NB4 (cell line): ENCODE measurements at regions not wholly inside any gene's neighbourhood (a gene's known extent, or its start where the extent isn't known, plus 50 kb on each side); places are given as distances from the start of the nearest gene placed in this dataset.

Experiments
- DNase-seq: peaks from one replicate; pipeline ENCODE4 v3.0.0; 2010; ENCODE audit warnings: low read depth
- H3K4me3 ChIP-seq: one replicate; pipeline ENCODE4 v1.5.1; 2011; ENCODE audit warnings: mild to moderate bottlenecking, low read depth, low read length, moderate library complexity
- MYC ChIP-seq: IDR thresholded peaks from 2 replicates; pipeline ENCODE4 v1.6.1; 2011; ENCODE audit warnings: low read depth, low read length
- POLR2A ChIP-seq: IDR thresholded peaks from 2 replicates; pipeline ENCODE4 v1.6.1; 2011; ENCODE audit warnings: mild to moderate bottlenecking; ENCODE audit not compliant: insufficient read length; ENCODE audit errors: extremely low read depth
- TF ChIP-seq, protein P1 (sequence below): IDR thresholded peaks from one replicate; pipeline ENCODE4 v1.5.1; 2012; ENCODE audit warnings: low read depth, low read length
- TF ChIP-seq, protein P2 (sequence below): IDR thresholded peaks from 2 replicates; pipeline ENCODE4 v1.6.1; 2011; ENCODE audit warnings: low read depth, low read length

DNA sequence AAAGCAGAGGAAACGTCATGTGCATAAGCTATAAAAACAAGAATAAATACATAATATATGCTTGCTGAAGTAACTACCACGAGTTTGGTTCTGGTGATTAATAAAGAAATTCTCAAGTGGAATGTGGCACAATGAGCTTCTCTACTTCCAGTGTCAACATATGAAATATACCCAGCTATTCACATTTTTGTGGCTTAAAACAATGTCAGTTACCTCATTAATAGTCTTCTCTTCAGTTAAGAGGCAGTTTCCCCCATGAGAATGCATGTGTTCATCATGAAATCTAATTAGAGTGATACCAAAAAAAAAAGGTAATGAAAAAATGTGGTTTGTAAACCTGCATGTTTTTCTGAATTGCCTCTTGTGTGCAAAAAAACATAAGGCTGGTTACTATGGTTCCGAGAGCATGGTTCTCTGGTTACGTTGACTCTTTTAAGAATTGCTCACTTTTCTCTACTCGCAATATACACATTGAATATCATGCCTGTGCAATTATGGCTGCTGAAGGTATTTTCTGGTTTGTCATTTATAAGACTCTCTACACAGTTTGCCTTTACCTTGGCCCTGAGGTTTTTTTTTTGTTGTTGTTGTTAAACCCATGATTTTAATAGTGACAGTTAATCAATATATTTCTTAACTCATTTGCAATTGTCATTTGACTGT lies 108.2 kb downstream of the PCDH7 start:
- no peak overlapping the region for H3K4me3 ChIP-seq
- TF ChIP-seq, protein P1, sequence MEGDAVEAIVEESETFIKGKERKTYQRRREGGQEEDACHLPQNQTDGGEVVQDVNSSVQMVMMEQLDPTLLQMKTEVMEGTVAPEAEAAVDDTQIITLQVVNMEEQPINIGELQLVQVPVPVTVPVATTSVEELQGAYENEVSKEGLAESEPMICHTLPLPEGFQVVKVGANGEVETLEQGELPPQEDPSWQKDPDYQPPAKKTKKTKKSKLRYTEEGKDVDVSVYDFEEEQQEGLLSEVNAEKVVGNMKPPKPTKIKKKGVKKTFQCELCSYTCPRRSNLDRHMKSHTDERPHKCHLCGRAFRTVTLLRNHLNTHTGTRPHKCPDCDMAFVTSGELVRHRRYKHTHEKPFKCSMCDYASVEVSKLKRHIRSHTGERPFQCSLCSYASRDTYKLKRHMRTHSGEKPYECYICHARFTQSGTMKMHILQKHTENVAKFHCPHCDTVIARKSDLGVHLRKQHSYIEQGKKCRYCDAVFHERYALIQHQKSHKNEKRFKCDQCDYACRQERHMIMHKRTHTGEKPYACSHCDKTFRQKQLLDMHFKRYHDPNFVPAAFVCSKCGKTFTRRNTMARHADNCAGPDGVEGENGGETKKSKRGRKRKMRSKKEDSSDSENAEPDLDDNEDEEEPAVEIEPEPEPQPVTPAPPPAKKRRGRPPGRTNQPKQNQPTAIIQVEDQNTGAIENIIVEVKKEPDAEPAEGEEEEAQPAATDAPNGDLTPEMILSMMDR: no peak
- TF ChIP-seq, protein P2, sequence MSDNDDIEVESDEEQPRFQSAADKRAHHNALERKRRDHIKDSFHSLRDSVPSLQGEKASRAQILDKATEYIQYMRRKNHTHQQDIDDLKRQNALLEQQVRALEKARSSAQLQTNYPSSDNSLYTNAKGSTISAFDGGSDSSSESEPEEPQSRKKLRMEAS: no peak
- TF ChIP-seq MYC: no peak
- TF ChIP-seq POLR2A: no peak
- no peak for DNase-seq

DNA sequence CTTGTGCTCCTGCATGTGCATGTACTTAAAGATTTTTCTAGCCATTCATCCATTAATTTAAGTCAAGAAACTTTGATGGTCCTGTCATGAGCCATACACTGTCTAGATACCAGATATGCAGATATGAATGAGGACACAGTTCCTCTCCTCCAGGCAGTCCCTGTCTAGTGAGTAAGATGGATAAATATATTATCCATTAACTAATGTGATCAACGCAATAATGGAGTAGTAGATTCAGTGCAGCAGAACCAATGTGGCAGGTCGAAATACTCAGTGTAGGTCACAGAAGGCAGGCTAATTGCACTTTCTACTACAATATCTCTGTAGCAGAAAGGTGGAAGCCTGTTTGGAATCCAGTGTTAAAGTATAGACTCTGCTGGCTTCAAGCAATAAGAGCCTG lies 112.5 kb downstream of the PCDH7 start:
- TF ChIP-seq, protein P2: no peak
- no peak for TF ChIP-seq MYC
- TF ChIP-seq POLR2A: no peak
- TF ChIP-seq, protein P1: no peak
- no peak overlapping the region for H3K4me3 ChIP-seq
- no peak for DNase-seq

DNA sequence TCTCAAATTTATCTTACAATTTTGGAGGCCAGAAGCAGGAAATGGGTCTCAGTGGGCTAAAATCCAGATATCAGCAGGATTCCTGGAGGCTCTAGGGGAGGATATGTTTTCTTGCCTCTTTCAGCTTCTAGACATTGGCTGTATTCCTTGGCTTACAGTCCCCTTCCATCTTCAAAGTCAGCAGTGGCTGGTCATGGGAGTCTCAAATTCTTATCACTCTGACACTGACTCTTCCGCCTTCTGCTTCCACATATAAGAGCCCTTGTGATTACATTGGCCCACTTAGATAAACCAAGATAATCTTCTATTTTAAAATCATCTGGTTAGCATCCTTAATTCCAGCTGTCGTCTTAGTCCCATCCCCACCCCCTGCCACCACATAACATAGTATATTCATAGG lies 113.0 kb downstream of the PCDH7 start:
- no peak overlapping the region for H3K4me3 ChIP-seq
- no peak for DNase-seq
- TF ChIP-seq, protein P2: no peak
- TF ChIP-seq MYC: no peak
- TF ChIP-seq POLR2A: no peak
- TF ChIP-seq, protein P1: no peak

DNA sequence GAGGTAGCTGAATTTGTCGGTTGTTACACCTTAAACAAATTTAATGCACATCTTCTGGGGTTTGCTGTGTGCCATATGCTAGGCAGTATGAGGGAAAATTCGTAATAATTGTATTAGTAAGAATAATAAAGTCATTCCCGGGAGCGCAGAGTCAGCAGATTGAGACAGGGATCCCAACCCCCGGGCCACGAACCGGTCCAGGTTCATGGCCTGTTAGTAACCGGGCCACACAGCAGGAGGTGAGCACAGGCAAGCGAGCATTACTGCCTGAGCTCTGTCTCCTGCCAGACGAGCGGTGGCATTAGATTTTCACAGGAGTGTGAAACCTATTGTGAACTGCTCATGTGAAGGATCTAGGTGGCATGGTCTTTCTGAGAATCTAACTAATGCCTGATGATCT lies 114.9 kb downstream of the PCDH7 start:
- no peak overlapping the region for H3K4me3 ChIP-seq
- no peak for TF ChIP-seq MYC
- TF ChIP-seq, protein P1: no peak
- DNase-seq: no peak

DNA sequence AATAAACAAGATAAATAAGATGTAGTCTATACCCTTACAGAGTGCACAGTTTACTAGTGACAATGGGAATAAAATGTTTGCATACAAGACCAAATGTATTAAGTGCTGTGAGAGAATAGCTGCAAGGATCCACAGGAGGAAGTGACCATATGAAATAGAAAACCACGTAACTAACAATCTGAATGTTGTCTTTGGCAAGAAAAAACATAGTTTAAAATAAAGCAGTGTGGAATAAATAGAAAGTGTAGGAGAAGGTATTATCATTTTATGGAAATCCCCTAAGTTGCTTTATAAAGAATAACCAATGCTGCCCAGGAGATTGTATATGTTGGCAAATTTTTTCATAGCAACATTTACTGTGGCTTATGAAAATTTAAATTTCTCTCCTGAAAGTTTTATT lies 116.1 kb downstream of the PCDH7 start:
- no peak for DNase-seq
- no peak overlapping the region for H3K4me3 ChIP-seq
- TF ChIP-seq, protein P2: no peak
- TF ChIP-seq, protein P1: no peak

DNA sequence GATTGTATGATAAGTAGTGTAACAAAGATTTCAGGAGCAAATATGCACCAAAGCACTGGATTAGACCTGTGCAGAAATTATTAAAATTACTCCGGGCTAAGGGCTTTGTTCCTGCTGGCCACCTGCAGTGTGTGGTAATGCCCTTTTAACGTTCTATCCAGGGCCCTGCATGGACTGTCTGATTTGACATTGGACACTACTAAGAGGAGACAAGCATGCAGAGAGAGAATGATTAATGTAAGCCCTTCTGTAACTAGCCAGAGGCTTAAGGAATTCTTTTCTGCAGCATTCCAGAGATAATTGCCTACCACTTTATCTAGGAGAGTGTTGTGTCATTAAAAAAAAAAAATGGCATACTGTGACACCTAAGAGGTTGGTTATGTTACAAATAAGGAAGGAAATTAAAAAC lies 117.0 kb downstream of the PCDH7 start:
- TF ChIP-seq POLR2A (no peak), MYC (no peak)
- TF ChIP-seq, protein P2: no peak
- TF ChIP-seq, protein P1: no peak
- DNase-seq: no peak
- no peak overlapping the region for H3K4me3 ChIP-seq
